OCI-LY1 (cell line): ENCODE measurements at regions not wholly inside any gene's neighbourhood (a gene's known extent, or its start where the extent isn't known, plus 50 kb on each side); places are given as distances from the start of the nearest gene placed in this dataset.

Source experiments
- EZH2 ChIP-seq: fragments of 200-600 bp; sonication (generic), shearing (Covaris generic); IDR thresholded peaks from 2 replicates; pipeline ENCODE4 v1.8.0; 2017; ENCODE audit warnings: borderline replicate concordance, mixed run types, mild to moderate bottlenecking, antibody characterized with exemption, low read length, moderate library complexity, mixed read lengths
- TF ChIP-seq, protein P1 (sequence below): fragments of 200-600 bp; sonication (generic), shearing (Covaris generic); IDR thresholded peaks from 2 replicates; pipeline ENCODE4 v1.5.1; 2017; ENCODE audit warnings: mild to moderate bottlenecking, antibody characterized with exemption, low read length, moderate library complexity, mixed read lengths

DNA sequence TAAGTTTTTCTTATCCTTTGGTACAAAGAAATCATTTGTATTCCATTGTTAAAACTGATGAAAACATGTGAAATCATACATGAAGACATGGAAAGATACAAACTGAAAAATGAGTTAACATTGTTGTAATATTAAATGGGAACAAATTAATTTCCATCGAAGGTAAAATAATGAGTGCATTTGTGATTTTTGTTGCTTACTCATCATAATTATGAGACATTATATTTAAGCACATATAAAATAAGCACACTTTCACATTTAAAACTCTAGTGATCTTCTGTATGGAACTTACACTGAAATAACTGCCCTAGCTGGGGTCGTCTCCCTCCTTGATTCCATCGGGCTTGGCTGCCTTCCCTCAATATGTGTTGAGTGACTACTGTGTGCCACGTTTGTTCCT is 204.2 kb upstream of the PRPS1L1 start:
- TF ChIP-seq, protein P1, sequence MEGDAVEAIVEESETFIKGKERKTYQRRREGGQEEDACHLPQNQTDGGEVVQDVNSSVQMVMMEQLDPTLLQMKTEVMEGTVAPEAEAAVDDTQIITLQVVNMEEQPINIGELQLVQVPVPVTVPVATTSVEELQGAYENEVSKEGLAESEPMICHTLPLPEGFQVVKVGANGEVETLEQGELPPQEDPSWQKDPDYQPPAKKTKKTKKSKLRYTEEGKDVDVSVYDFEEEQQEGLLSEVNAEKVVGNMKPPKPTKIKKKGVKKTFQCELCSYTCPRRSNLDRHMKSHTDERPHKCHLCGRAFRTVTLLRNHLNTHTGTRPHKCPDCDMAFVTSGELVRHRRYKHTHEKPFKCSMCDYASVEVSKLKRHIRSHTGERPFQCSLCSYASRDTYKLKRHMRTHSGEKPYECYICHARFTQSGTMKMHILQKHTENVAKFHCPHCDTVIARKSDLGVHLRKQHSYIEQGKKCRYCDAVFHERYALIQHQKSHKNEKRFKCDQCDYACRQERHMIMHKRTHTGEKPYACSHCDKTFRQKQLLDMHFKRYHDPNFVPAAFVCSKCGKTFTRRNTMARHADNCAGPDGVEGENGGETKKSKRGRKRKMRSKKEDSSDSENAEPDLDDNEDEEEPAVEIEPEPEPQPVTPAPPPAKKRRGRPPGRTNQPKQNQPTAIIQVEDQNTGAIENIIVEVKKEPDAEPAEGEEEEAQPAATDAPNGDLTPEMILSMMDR: no peak
- TF ChIP-seq EZH2: no peak
